Adipose tissue (tissue), 3 donors: ENCODE measurements at regions not wholly inside any gene's neighbourhood (a gene's known extent, or its start where the extent isn't known, plus 50 kb on each side); places are given as distances from the start of the nearest gene placed in this dataset.

ENCODE experiments used
- H3K27ac ChIP-seq: one replicate; pipeline ENCODE4 v1.5.1; 2013; ENCODE audit warnings: low read depth, low read length
- WGBS, 3 donors: extraction: QIAGEN DNeasy Blood & Tissue Kit; methylation state at CpG; one replicate each; pipeline ENCODE4 v1.1.7; 2013; 5-methylcytosine and 5-hydroxymethylcytosine counted together
- donor health status: healthy with polysubstance abuse.
- donor health status: Bipolar disorder and iron deficiency.
- donor health status: healthy.

DNA sequence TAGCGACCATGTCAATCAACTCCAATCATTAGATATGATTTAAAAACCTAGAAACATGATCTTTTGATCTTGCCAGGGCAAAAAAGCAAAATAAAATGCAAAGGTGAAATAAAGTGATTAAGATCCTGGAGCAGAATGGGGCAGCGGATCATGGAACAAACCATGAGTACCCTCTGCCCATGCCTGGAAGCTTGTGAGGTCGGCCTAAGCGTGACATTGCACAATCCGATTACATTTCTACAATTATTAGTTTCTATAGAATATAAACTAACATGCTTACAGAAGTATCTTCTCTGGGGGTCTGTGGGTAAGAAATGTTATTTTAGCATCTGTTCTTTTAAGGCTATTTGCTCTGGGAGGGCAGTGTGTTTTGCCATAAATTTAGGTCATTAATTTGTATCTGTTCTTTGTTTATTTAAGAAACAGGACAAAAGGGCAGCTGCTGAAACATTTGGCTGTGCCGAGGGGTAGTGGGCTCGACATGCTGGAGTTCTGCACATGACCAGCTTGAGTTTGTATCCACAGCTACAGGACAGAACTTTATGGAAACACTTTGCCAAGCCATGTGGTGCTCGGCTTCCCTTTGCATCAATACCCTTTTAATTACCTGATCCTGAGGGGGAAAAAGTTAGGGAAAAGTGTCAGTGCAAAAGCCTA lies 55.9 kb downstream of the ZBTB18 start:
- 77 to 78% (median 78%) methylated on average over 8 of the region's 8 CpGs for WGBS, 3 donors
- H3K27ac ChIP-seq = no peak overlapping the region

DNA sequence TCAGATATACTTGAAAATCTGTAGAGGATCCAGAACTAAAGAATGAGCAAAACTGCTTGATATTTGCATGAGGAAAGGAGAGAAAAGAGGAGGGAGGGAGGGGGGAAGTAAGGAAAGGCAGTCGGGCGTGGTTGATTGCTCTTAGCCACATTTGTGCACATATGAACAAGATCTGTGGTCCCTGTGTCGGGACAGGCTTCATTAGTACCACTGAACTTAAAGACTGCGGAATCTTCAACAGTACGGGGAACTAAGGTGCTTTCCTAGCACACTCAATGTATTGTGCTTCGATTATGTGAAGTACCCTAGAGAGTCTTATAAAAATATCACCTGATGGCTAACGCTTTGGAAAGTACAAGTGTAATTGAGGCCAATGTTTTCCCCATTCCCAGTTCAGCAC lies 59.9 kb downstream of the ZBTB18 start:
- H3K27ac ChIP-seq = no peak overlapping the region
- 83 to 91% (median 89%) methylated on average over 7 of the region's 7 CpGs for WGBS, 3 donors

DNA sequence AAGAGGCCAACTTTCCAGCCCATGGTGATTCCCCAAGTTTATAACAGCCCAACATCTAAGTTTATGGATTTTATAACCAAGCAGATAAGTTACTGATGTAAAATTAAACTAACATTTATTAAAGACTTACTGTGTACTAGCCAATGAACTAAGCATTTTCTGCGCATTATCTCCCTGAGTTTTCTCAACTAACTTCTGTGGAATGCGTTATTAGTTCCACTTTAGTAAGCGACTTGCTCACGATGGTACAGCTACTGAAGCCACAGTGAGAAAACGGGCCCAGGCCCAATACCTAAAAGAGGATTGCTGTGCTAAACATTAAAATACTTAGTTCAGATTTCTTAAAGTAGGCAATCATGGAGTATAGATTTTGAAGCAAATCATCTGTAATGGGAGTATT lies 61.0 kb downstream of the ZBTB18 start:
- H3K27ac ChIP-seq = no peak overlapping the region
- 94 to 96% (median 95%) methylated on average over 5 of the region's 5 CpGs for WGBS, 3 donors

DNA sequence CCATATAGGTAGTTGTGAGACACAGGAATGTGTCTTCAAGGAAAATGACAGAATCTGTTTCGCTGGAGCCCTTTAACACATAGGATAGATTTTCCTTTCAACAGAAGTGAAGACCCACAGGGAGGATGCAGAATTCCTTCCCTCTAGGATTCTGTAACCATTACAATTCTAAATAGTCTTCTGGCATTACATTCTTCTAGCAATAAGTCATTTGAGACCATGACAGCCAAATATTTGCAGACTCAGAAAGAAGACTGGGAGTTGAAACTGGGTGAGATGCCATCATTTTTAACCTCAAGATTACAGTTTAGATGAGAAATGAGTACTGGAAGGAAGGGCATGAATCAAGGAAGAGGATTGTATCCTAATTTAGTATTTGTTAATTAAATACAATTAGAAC lies 61.6 kb downstream of the ZBTB18 start:
- H3K27ac ChIP-seq = no peak overlapping the region
- WGBS, 3 donors = 84 to 92% (median 90%) methylated on average over 1 of the region's 1 CpG

DNA sequence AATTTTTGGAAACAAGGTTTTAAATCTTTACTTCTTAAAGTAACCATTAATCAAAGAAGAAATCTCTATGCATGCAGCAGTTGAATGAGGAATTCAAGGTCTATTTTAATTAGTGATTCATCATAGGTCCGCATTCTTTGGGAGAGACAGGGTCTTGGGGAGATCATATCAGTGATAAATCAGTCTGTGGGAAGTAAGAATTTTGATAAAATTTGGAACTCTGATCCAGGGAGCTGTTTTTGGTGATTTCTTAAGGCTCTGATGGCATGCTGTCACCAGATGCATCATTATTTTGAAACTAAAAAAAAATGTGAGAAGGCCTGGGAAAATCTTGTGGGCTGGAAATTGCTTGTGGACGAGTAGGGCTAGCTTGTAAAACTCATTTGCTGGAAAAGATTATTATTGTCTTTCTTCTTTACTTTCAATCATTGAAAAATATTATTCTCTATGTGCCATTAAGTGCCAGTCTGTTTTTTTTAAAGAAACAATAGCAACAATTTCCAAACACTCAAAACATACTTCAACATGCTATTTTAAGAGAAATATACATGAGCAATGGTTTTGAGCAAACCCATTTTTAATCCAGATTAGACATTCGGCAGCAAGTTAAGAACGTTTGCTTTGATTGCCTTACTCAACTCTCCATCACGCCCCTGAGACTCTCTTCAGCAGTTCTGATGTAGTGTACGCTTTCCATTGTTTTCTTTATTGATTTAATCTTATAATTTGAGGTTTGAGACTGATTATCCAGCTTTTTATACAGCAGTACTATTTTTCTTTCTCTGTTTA lies 62.6 kb downstream of the ZBTB18 start:
- WGBS, 3 donors = 69 to 81% (median 78%) methylated on average over 6 of the region's 6 CpGs

DNA sequence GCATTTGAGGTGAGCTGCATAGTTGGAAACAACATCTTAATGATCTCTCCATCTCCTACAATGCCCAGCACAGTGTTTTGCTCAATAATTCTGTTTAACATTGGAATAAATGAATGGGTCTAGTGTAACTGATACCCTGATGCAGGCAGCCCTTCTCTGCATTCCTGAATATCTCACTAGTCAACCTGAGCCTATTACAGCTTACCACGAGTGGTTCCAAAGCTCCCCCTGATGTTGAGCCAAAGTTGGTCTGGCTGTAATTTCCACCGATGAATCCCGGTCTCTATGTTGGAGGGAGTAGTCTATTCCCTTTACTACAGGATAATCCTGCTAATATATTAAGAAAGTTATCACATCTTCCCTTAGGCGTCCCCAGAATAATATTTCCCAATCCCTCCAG lies 63.8 kb downstream of the ZBTB18 start:
- H3K27ac ChIP-seq = no peak overlapping the region
- 51 to 69% (median 67%) methylated on average over 4 of the region's 4 CpGs for WGBS, 3 donors

More for the DNA sequence above, 62.6 kb downstream of the ZBTB18 start:
- H3K27ac ChIP-seq = no peak overlapping the region

DNA sequence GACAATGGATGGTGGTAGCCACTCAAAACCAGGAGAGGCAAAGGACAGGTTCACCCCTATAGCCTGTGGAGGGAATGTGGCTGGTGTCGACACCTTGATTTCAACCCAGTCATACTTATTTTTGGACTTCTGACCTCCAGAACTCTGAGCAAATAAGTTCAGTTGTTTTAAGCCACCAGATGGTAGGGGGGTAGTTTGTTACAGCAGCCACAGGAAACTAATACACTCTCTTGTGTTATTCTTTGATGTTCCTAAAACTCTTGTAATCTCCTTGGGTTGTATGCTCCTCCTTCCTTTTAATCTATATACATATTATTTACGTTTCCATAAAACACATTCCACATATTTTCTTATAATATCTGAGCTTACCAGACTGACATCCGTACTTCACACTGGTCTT lies 65.9 kb downstream of the ZBTB18 start:
- 93 to 96% (median 95%) methylated on average over 3 of the region's 3 CpGs for WGBS, 3 donors
- H3K27ac ChIP-seq = no peak overlapping the region

DNA sequence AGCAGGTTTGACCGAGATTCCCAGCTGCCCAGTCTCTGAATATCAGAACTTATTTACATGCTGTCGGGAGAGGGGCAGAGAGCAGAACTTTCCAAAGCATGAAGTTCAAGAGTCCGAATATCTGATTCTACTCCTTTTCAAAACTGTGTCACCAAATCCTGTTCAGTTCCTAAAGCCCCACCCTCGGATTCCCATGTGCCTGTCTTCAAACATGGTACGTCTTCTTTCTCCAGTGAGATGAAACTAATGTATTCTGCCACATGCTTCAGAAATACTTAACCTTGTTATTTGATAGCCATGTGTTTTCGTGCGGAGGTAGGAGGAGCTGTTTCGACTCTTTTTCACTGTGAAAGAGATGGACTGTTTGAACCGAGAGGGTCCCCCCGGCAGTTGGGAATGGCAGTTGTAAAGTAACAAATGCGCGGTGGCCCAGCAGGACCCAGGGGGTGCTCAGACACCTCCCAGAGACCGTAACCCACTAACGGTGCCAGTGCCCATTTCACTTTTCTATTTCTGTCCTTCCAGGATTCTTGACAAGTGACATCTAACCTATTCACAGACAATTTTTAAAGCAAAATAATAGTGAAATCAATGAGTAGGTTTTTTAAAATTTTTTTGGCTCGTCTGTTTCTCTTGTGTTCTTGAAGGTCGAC lies 67.2 kb downstream of the ZBTB18 start:
- H3K27ac ChIP-seq = no peak overlapping the region
- 29 to 58% (median 54%) methylated on average over 16 of the region's 16 CpGs for WGBS, 3 donors

DNA sequence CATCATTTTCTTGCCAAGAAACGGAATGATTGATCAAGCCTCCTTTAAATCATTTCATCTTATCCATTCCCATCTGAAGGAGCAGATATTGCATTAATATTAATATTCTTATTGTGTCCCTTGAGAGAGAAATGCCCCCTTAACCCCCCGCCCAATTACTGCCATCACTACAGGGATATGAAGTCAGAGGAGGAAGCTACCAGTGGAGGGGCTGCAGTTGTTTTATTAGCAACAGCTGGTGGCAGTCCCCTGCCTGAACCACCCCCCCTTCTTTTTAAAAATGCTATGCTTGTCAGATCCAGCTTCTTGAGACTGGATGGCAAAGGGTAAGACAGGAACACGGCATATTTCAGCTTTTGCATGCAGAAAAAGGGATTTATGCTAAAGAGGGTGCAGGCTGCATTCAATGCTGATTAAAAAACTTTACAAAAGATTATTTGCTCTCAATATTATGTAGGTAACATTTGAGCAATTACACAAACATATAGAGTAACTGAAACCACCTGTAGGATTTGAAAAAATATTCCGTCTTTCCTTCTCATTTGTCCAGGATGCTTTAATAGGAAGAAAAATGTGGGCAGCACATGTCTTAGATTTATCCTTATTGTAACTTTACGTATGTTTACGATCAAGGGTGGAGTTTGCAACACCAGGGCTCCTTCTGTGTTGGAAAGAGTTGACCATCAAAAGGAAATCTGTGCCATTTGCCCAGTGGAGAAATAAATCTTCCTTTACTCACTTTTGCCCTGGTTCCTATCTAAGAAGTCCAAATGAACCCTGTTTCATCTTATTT lies 77.7 kb downstream of the ZBTB18 start:
- no peak overlapping the region for H3K27ac ChIP-seq
- 66 to 73% (median 73%) methylated on average over 6 of the region's 6 CpGs for WGBS, 3 donors

DNA sequence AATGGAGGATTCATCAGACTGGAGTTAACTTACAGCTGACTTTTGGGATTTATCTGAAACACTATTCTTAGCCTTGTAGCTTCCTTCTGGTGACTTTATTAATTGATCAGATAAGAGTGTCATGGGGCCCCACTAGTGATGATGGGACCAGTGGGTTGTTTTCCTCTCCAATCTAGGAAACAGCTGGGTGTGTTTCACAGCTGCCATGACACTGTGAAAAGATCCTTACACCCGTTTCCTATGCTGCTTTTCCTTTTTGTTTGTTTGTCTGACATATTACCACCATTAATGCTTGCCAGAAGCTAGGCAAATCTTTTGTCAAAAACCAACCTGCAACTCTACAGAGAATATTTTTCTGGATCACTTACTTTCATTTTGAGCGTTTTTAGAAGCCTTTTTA lies 86.2 kb downstream of the ZBTB18 start:
- H3K27ac ChIP-seq = no peak overlapping the region
- WGBS, 3 donors = 29 to 57% (median 33%) methylated on average over 2 of the region's 2 CpGs

DNA sequence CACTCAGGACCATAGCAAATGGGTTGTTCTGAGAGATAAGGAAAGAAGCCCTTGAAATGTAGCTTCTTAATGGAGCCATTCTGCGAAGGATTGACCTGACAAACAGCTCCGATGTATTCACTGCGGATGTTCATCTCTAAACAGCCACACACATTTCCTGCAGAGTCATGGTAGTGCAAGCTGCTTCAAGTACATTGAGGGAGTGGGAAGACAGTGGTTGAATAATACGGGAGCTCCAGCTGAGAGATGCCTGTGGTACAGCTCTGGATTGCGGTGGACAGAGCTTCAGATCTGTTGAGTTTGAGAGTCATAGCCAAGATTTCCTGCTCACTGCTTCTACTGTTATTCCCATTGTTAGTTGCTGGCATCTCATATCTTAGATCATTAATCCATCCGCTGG lies 86.6 kb downstream of the ZBTB18 start:
- no peak overlapping the region for H3K27ac ChIP-seq
- 41 to 75% (median 58%) methylated on average over 6 of the region's 6 CpGs for WGBS, 3 donors

DNA sequence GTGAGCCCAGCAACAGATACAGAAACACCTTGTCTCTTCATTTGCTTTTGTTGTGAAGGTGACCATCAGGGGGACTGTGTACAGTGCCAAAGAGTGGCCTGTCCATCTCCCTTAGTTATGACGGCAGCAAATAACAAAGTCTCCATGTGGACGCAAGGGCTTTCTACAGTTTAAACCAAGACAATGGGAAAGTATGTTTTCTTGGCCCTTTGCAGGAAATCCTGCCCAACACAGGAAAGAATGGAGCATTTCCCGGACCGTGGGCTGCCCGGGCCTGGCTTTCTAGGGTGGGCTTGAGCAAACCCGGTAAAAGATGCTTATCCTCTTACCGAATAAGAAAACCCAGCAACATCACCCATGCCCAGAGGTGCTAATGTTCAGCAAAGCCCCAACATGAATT lies 87.3 kb downstream of the ZBTB18 start:
- 66 to 76% (median 75%) methylated on average over 7 of the region's 7 CpGs for WGBS, 3 donors
- no peak overlapping the region for H3K27ac ChIP-seq

DNA sequence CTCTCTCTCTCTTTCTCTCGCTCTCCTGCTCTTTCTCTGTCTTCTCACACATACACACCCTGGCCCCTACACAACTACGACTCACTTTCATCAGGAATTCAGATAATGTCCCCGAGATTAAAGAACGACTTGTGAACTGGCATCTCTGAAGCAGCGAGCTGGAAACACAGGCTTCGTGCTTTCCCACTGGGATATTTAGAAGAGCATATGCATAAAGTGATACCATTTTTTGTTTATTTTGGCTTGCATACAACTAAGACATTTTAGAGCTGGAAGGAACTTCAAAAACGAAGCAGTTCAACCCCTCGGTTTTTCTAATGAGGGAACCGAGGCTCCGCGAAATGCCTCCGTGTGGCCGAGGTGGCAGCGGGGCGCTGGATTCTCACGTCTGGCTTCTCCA lies 88.6 kb downstream of the ZBTB18 start:
- 65 to 70% (median 70%) methylated on average over 16 of the region's 16 CpGs for WGBS, 3 donors
- H3K27ac ChIP-seq = no peak overlapping the region

DNA sequence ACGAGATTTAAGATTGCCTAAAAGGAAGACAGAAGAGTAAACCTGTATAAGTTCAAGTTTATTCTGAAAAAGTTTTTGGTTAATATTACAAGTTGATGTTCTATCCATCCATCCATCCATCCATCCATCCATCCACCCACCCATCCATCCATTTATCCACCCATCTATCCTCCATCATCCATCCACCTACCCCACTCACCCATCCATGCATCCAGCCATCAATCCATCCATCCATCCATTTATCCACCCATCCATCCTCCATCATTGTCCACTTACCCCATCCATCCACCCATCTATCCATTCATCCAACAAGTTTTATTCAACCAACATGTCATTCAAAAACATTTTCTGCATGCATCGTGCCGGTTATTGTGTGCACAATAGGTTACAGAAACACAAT lies 89.3 kb downstream of the ZBTB18 start:
- WGBS, 3 donors = 89 to 97% (median 97%) methylated on average over 3 of the region's 3 CpGs
- H3K27ac ChIP-seq = no peak overlapping the region

DNA sequence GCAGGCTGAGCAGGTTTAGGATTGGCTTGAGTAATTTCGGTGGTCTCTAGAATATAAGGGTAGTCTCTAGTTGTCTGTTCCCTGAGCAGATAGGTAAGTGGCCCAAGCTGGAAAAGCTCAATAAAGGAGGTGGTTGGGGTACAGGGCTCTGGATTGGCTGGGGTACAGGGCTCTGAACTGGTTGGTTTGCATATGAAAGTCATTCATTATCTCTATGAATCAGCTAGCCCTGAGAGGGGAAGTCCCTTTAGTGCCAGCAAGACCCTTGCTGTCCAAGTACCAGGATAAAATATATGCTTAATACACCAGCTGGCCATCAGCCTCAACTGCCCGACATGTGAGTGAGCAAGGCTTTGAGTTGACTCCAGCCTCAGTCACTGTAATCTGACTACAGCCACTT lies 93.0 kb downstream of the ZBTB18 start:
- 87 to 94% (median 92%) methylated on average over 2 of the region's 2 CpGs for WGBS, 3 donors
- no peak overlapping the region for H3K27ac ChIP-seq

DNA sequence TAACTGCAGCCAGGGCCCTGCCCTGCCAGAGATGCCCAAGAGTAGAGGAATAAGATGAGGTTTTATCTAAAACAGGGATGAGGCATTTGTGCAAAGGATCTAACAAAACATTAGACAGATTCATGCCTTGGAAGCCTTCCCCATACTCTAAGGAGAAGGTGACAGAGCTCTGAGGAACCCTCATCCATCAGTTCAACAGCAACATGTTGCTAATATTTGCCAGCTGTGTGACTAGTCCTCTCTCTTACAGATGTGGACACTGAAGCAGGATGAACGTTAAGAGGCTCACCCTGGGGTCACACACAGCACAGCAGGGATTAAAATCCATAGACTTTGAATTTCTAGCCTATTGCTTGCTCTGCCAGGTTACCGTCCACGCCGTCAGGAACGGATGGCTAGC lies 99.0 kb downstream of the ZBTB18 start:
- WGBS, 3 donors = 59 to 61% (median 59%) methylated on average over 5 of the region's 5 CpGs

DNA sequence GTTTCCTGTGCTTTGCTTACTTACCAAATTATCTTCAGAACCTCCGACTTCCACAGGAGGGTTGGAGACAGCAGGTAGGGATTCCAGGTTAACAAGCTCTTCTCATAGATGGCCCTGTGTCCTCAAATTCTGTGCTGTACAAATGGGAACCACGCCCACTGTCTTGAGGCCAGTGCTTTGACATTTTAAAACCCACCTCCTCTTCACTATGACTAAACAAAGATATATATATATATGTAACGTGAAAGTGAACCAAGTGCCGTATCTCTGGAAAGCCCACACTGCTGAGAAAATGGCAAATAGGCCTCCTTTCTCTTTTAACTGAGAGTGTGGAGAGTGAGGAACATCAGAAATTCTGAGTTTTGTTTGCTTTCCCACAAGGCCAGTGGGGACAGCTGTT lies 99.6 kb downstream of the ZBTB18 start:
- H3K27ac ChIP-seq = no peak overlapping the region
- WGBS, 3 donors = 65 to 72% (median 71%) methylated on average over 4 of the region's 4 CpGs

More for the DNA sequence above, 99.0 kb downstream of the ZBTB18 start:
- no peak overlapping the region for H3K27ac ChIP-seq

DNA sequence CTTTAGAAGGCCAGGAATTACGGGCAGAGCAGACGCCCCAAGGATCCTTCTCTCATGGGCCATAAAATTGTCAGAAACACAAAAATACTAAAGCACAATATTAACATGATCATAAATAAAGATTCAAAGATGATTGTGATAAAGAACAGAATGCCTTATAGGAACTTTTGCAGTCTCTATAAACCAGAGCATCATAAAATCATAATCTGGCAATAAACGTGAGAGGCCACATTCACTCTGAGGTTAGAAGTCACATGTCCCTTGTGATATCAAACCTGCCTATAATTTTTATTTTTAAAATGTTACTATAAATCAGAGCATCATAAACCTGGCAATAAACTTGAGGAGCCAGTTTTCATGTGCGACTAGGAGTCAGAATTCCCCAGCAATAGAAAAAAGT lies 100.5 kb downstream of the ZBTB18 start:
- H3K27ac ChIP-seq = no peak overlapping the region
- 61 to 87% (median 82%) methylated on average over 4 of the region's 4 CpGs for WGBS, 3 donors

DNA sequence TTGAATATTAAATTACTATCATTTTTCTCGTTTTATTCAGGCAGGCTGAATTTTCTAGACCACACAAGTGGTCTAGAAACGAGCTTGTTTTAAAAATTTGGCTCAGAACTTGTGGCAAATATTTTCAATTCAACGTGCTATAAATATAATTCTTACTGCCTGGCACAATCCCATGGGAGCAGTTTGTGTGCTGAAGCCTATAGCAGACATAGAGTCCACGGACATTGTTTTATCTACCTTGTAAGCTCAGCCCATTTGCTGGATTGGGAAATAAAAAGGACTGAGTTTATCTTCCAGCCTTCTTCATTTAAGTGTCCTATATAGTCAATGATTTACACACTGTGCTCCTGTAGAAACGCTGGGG lies 103.4 kb downstream of the ZBTB18 start:
- WGBS, 3 donors = 48 to 63% (median 52%) methylated on average over 5 of the region's 5 CpGs
- no peak overlapping the region for H3K27ac ChIP-seq
